Endodermal cell (in vitro differentiated cells): ENCODE measurements at regions not wholly inside any gene's neighbourhood (a gene's known extent, or its start where the extent isn't known, plus 50 kb on each side); places are given as distances from the start of the nearest gene placed in this dataset.

Experiments
- DNase-seq: peaks from one replicate; pipeline ENCODE4 v3.0.0-alpha.2; 2017
- H3K27ac ChIP-seq: 2 replicates; pipeline ENCODE4 v1.5.1; 2013; ENCODE audit warnings: mild to moderate bottlenecking, low read depth, low read length, moderate library complexity
- H3K27me3 ChIP-seq: 2 replicates; pipeline ENCODE4 v1.6.1; 2013; ENCODE audit warnings: mild to moderate bottlenecking, low read length, moderate library complexity; ENCODE audit not compliant: insufficient read depth, control insufficient read depth, poor library complexity, severe bottlenecking
- H3K36me3 ChIP-seq: 2 replicates; pipeline ENCODE4 v1.7.0; 2013; ENCODE audit warnings: mild to moderate bottlenecking, low read length, moderate library complexity; ENCODE audit not compliant: control insufficient read depth, insufficient read depth
- H3K4me1 ChIP-seq: one replicate; pipeline ENCODE4 v1.7.0; 2013; ENCODE audit warnings: low read length; ENCODE audit not compliant: control insufficient read depth, insufficient read depth
- H3K4me3 ChIP-seq: 2 replicates; pipeline ENCODE4 v1.5.1; 2013; ENCODE audit warnings: mild to moderate bottlenecking, low read length, moderate library complexity
- H3K9ac ChIP-seq: 2 replicates; pipeline ENCODE4 v1.6.1; 2013; ENCODE audit warnings: mild to moderate bottlenecking, low read length, moderate library complexity; ENCODE audit not compliant: poor library complexity, severe bottlenecking; ENCODE audit errors: extremely low read depth
- H3K9me3 ChIP-seq: 2 replicates; pipeline ENCODE4 v1.6.1; 2013; ENCODE audit warnings: mild to moderate bottlenecking, low read length, moderate library complexity; ENCODE audit not compliant: control insufficient read depth
- H3K27ac Mint-ChIP-seq: 2 replicates; pipeline ENCODE4 v1.8.0; 2020; ENCODE audit warnings: mixed read lengths
- H3K27me3 Mint-ChIP-seq: 2 replicates; pipeline ENCODE4 v1.8.0; 2021; ENCODE audit warnings: mild to moderate bottlenecking, mixed read lengths; ENCODE audit not compliant: insufficient read depth
- H3K36me3 Mint-ChIP-seq: 2 replicates; pipeline ENCODE4 v1.8.0; 2020; ENCODE audit warnings: low read depth, mixed read lengths
- H3K4me1 Mint-ChIP-seq: 2 replicates; pipeline ENCODE4 v1.8.0; 2020; ENCODE audit warnings: mixed read lengths
- H3K4me3 Mint-ChIP-seq: 2 replicates; pipeline ENCODE4 v1.8.0; 2020; ENCODE audit warnings: mild to moderate bottlenecking, moderate library complexity, mixed read lengths
- H3K9me3 Mint-ChIP-seq: 2 replicates; pipeline ENCODE4 v1.8.0; 2020; ENCODE audit warnings: mild to moderate bottlenecking, mixed read lengths
- CTCF ChIP-seq: fragments of 200-600 bp; sonication (generic); conservative IDR thresholded peaks from 2 replicates; pipeline ENCODE4 v1.5.0; 2021; ENCODE audit warnings: antibody characterized with exemption, mild to moderate bottlenecking
- WGBS, 2 experiments: methylation state at CpG; one replicate each; pipeline versions ENCODE4 v1.1.5 to v1.1.7; 2013; ENCODE audit warnings: missing lambda C conversion rate in 2 of 2, mixed read lengths in 1 of 2; ENCODE audit not compliant: insufficient coverage in 1 of 2, insufficient read length in 1 of 2; 5-methylcytosine and 5-hydroxymethylcytosine counted together

- no peak overlapping the region for H3K27ac ChIP-seq
- no peak overlapping the region for H3K27ac Mint-ChIP-seq
Measured at GRCh38 chr10:55233505-55233904, 432.5 kb upstream of the PCDH15 start.

DNA sequence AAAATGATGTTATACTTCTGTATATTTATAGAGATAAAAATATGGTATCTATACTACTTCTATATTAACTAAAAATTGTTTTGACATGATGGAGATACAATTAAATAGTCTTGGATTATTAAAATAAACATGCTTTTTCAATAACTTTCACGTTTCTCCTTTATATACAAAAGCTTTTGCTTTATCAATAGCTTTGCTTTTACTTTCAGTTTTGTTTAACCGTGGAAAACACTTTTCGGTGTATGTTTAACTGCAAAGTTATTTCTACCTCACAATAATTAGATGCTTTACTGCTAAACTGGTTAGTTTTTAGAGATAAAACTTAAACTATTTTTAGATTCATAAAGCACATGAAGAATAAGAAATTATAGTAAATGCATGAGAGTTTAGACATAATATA lies 432.1 kb upstream of the PCDH15 start:
- no peak overlapping the region for H3K27ac Mint-ChIP-seq
- no peak for DNase-seq
- no peak overlapping the region for H3K27ac ChIP-seq
- no peaks in the 10 kb centered on the region for H3K9me3 ChIP-seq
- no peak for TF ChIP-seq CTCF
- H3K9me3 Mint-ChIP-seq = no peaks in the 10 kb centered on the region
- H3K4me3 Mint-ChIP-seq = no peak overlapping the region
- no peaks in the 10 kb centered on the region for H3K4me1 ChIP-seq
- H3K36me3 ChIP-seq = no peaks in the 10 kb centered on the region
- no peaks in the 10 kb centered on the region for H3K27me3 ChIP-seq
- WGBS, 2 experiments = 80 to 93% methylated on average over 1 to 3 of the region's 3 CpGs
- no peaks in the 10 kb centered on the region for H3K4me1 Mint-ChIP-seq
- H3K4me3 ChIP-seq = no peak overlapping the region
- H3K36me3 Mint-ChIP-seq = no peaks in the 10 kb centered on the region
- no peaks in the 10 kb centered on the region for H3K27me3 Mint-ChIP-seq
- no peak overlapping the region for H3K9ac ChIP-seq

More at GRCh38 chr10:55233505-55233904, 432.5 kb upstream of the PCDH15 start:
- Histone ChIP-seq H3K27me3 (no peaks in the 10 kb centered on the region), H3K9me3 (no peaks in the 10 kb centered on the region), H3K4me3 (no peak overlapping the region), H3K36me3 (no peaks in the 10 kb centered on the region), H3K9ac (no peak overlapping the region), H3K4me1 (no peaks in the 10 kb centered on the region)
- Mint-ChIP-seq H3K36me3 (no peaks in the 10 kb centered on the region), H3K4me3 (no peak overlapping the region), H3K27me3 (no peaks in the 10 kb centered on the region), H3K4me1 (no peaks in the 10 kb centered on the region), H3K9me3 (no peaks in the 10 kb centered on the region)
- DNase-seq = no peak
- TF ChIP-seq CTCF = no peak

GRCh38 chr10:55232553-55232952 lies 431.5 kb upstream of the PCDH15 start:
- Histone ChIP-seq H3K27ac (no peak overlapping the region), H3K9ac (no peak overlapping the region), H3K27me3 (no peaks in the 10 kb centered on the region), H3K4me1 (no peaks in the 10 kb centered on the region), H3K36me3 (no peaks in the 10 kb centered on the region), H3K4me3 (no peak overlapping the region), H3K9me3 (no peaks in the 10 kb centered on the region)
- no peak for DNase-seq
- Mint-ChIP-seq H3K4me3 (no peak overlapping the region), H3K27ac (no peak overlapping the region), H3K36me3 (no peaks in the 10 kb centered on the region), H3K9me3 (no peaks in the 10 kb centered on the region), H3K27me3 (no peaks in the 10 kb centered on the region), H3K4me1 (no peaks in the 10 kb centered on the region)
- TF ChIP-seq CTCF = no peak
- WGBS, 2 experiments = 80 to 90% methylated on average over 1 of the region's 1 CpG
